SIG-M5 treated with dmso at 0.1 percent for 504 hours (cell line): ENCODE measurements at regions not wholly inside any gene's neighbourhood (a gene's known extent, or its start where the extent isn't known, plus 50 kb on each side); places are given as distances from the start of the nearest gene placed in this dataset.

Experiments
- DNase-seq: peaks from one replicate; lab custom pipeline; 2025; ENCODE audit not compliant: unreplicated experiment; lab: John Stamatoyannopoulos, UW

- no peak for DNase-seq
These were observed 117.4 kb upstream of the SOX5 start for GRCh38 chr12:24066865-24067264.

- no peak for DNase-seq
These were observed 116.6 kb upstream of the SOX5 start for GRCh38 chr12:24066097-24066496.

GRCh38 chr12:24062642-24063245 is 113.3 kb upstream of the SOX5 start:
- no peak for DNase-seq

GRCh38 chr12:24060089-24060488 is 110.6 kb upstream of the SOX5 start:
- DNase-seq, result no peak

GRCh38 chr12:24057920-24058476 is 108.5 kb upstream of the SOX5 start:
- no peak for DNase-seq

GRCh38 chr12:24055747-24056146 is 106.3 kb upstream of the SOX5 start:
- no peak for DNase-seq

GRCh38 chr12:24054416-24054815 is 104.9 kb upstream of the SOX5 start:
- no peak for DNase-seq

- no peak for DNase-seq
These were observed 100.3 kb upstream of the SOX5 start for GRCh38 chr12:24049728-24050127.

GRCh38 chr12:24049101-24049500 is 99.6 kb upstream of the SOX5 start:
- DNase-seq, result no peak

GRCh38 chr12:24048446-24048845 is 99.0 kb upstream of the SOX5 start:
- DNase-seq, result no peak

- DNase-seq, result no peak
These were observed 97.9 kb upstream of the SOX5 start for GRCh38 chr12:24047326-24047725.

GRCh38 chr12:24045816-24046257 is 96.4 kb upstream of the SOX5 start:
- no peak for DNase-seq

- DNase-seq, result no peak
These were observed 95.7 kb upstream of the SOX5 start for GRCh38 chr12:24044941-24045703.

GRCh38 chr12:24042651-24043050 is 93.2 kb upstream of the SOX5 start:
- no peak for DNase-seq

GRCh38 chr12:24039113-24039525 is 89.6 kb upstream of the SOX5 start:
- no peak for DNase-seq

GRCh38 chr12:24038211-24038997 is 88.9 kb upstream of the SOX5 start:
- DNase-seq, result no peak

- DNase-seq, result no peak
These were observed 87.2 kb upstream of the SOX5 start for GRCh38 chr12:24036438-24037216.

GRCh38 chr12:24034894-24035293 is 85.4 kb upstream of the SOX5 start:
- no peak for DNase-seq

GRCh38 chr12:24034160-24034559 is 84.7 kb upstream of the SOX5 start:
- no peak for DNase-seq

- DNase-seq, result no peak
These were observed 77.9 kb upstream of the SOX5 start for GRCh38 chr12:24027352-24027751.
